ENCODE measurements at regions not wholly inside any gene's neighbourhood (a gene's known extent, or its start where the extent isn't known, plus 50 kb on each side); places are given as distances from the start of the nearest gene placed in this dataset.

DNA sequence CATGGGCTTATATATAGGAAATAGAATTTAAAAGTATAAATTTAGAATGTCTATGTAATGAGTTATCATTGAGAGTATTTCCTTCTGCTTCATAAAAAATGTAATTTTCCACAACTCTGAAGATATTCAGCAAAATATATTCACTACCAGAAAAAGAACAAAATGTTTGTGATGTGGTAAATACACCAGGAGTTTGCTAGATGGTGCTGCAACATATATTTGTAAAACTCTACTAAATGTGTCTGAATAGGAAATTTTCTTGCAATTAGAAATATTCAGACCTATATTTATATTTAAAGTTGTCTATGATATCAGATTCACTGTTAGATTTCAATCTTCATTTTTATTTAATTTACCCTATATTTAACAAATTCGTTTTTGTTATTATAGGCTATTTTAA is 201.1 kb downstream of the PPP1R3A start:
- no peak for DNase-seq
- Mint-ChIP-seq H3K4me1 (ENCODE audit: low read depth in 2 of 2) (no peaks in the 10 kb centered on the region), H3K9me3 (no peaks in the 10 kb centered on the region), H3K27ac (no peak overlapping the region), H3K4me3 (no peak overlapping the region), H3K36me3 (ENCODE audit: insufficient read depth) (no peaks in the 10 kb centered on the region), H3K27me3 (no peaks in the 10 kb centered on the region)
- no peak for ATAC-seq (replicated peaks)

DNA sequence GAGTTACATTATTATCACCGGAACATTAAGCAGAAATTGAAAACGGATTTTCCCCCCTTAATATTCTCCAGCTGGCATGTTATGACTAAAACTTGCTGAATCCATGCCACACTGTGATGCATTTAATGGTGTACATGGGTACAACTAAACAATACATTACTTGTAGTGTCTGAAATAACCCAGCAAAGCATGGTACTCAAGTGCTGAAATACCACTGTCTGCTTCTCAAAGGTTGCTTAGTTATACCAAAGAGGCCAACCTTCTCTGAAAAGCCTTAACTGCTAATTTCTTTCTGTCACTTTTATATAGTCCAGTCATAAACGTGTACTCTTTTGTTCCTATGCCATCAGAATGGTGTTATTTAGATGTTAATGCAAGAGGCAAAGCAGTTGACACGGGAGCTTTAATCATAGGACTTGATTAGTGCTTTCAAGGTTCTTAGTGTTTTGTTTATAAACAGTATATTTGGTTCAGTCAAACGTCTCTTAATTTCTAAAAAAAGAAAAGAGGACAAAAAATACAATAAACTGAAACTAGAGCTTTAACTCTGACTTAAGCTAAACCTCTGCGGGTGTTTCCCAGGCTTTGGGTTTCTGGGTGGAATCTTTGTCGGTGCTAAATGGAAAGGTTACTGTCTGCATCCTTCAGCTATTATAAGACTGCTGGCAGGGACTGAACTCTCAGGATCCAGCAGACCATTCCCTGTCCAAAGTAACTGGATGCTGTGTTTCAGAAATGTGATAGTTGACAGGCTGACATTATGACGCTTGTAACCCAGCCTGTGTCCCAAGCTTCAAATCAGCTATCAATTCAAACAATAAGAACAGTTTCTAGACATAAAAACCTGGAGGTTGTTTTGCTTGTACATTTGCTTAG is 202.6 kb downstream of the PPP1R3A start:
- no peaks in the 10 kb centered on the region for H3K36me3 Mint-ChIP-seq (ENCODE audit: insufficient read depth)
- no peaks in the 10 kb centered on the region for H3K9me3 Mint-ChIP-seq
- H3K4me3 Mint-ChIP-seq = no peak overlapping the region

DNA sequence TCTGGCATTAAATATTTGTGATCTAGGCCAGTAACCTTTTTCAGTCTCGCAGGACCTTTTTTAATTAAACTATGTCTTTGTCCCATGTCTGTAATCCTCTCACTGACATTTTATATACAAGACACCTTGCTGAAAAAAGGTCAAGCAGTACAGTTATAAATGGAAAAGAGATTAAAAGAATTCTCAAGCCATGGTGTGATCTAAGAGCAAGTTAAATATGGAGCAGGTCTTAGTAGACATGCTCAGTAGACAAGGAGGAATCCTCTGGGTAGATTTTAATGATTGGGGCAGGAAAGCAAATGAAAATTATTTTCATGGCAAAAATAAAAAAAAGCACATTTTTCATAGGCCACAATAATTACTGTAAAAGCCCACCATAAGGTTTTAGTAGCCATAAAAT is 203.5 kb downstream of the PPP1R3A start:
- Mint-ChIP-seq H3K36me3 (ENCODE audit: insufficient read depth) (no peaks in the 10 kb centered on the region), H3K4me1 (ENCODE audit: low read depth in 2 of 2) (no peaks in the 10 kb centered on the region), H3K9me3 (no peaks in the 10 kb centered on the region), H3K27ac (no peak overlapping the region), H3K4me3 (no peak overlapping the region), H3K27me3 (no peaks in the 10 kb centered on the region)
- ATAC-seq (replicated peaks) (no peak), DNase-seq (no peak)

More for the DNA sequence above, 202.6 kb downstream of the PPP1R3A start:
- no peak for DNase-seq
- no peak for ATAC-seq (replicated peaks)
- H3K27me3 Mint-ChIP-seq = no peaks in the 10 kb centered on the region
- no peaks in the 10 kb centered on the region for H3K4me1 Mint-ChIP-seq (ENCODE audit: low read depth in 2 of 2)
- H3K27ac Mint-ChIP-seq = no peak overlapping the region

DNA sequence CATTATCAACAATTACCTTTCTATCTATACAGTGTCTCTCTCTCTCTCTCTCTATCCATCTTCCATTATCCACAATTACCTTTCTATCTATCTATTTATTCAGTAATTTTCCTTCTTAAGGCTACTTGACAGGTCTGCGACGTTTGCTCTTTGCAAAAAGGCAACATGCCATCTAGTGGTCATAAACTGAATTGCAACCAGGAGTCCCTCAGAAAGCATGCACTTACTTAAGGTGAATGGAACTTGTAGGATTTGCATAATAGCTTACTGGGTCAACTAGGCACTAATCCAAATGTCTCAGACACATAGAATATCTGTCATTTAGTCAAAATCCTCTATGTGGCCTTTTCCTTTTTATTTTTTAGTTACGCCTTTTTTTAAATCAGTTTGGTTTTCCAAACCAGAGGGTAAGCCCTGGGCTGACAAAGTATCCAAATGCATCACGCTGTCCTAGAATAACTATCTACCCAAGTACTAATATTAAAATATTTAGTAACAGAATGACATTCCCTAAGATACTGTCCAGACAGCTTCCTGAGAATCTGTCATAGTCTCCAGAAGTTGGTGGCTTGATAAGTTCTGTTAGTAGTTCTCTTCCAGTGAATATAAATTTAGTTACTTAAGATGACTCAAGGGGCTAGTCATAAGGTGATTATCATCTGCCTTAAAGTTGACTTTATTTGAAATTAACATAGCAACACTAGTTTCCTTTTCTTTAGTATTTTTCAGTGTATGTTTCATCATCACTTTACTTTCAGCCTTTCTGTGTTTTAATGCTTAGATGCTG is 208.3 kb downstream of the PPP1R3A start:
- no peaks in the 10 kb centered on the region for H3K27me3 Mint-ChIP-seq
- no peak overlapping the region for H3K27ac Mint-ChIP-seq
- DNase-seq (peak; percentile 25 to 28 (median 25)), ATAC-seq (replicated peaks) (peak; percentile 56)
- H3K36me3 Mint-ChIP-seq (ENCODE audit: insufficient read depth) = no peaks in the 10 kb centered on the region
- H3K9me3 Mint-ChIP-seq = no peaks in the 10 kb centered on the region
- no peaks in the 10 kb centered on the region for H3K4me1 Mint-ChIP-seq (ENCODE audit: low read depth in 2 of 2)
- no peak overlapping the region for H3K4me3 Mint-ChIP-seq

DNA sequence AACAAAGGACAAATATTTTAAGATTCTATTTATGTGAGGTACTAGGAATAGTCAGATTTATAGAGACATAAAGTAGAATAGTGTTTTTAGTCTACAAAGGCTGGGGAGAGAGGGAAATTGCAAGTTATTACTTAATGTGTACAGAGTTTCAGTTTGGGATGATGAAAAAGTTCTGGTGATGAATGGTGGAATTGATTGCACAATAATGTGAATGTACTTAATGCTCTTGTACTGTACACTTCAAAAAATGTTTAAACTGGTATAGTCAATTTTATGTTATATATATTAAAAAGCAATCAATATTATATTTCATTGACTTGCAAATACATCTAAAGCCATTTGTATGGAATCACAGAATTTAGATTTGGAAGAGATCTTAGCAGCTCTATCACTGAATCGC is 213.4 kb downstream of the PPP1R3A start:
- Mint-ChIP-seq H3K27ac (no peak overlapping the region), H3K9me3 (no peaks in the 10 kb centered on the region), H3K4me1 (ENCODE audit: low read depth in 2 of 2) (no peaks in the 10 kb centered on the region), H3K4me3 (no peak overlapping the region), H3K27me3 (no peaks in the 10 kb centered on the region), H3K36me3 (ENCODE audit: insufficient read depth) (no peaks in the 10 kb centered on the region)
- ATAC-seq (replicated peaks) = no peak
- no peak for DNase-seq

DNA sequence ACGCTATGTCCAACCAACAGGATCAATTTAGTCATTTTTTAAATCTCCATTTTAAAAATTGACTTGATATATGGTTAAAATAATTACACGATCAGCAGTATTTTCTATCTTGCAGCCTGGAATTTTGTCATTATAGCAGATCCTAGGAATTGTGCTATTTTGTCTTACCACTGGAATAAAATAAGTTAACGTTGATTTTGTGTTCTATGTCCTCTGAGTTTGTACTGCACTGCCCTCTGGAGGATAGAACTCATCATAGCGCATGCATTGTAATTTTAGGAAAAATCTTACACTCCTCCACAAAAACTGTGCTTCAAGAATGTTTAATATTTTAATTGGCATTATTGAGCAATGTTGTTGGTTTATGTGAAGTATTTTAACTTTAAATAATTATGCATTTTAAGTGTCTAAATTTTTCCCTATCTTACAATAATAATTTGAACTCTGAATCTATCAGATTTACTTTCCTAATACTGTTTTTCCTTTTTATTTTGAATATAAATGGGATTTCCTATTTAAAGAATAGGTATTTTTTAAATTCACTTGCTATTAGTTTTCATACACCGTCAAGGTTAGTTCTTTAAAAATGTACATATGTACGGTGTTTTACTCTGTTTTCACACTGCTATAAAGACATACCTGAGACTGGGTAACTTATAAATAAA is 220.1 kb downstream of the PPP1R3A start:
- H3K36me3 Mint-ChIP-seq (ENCODE audit: insufficient read depth) = peaks cover 4% of the 10 kb centered on the region
- no peaks in the 10 kb centered on the region for H3K27me3 Mint-ChIP-seq
- H3K9me3 Mint-ChIP-seq = no peaks in the 10 kb centered on the region
- H3K27ac Mint-ChIP-seq = no peak overlapping the region
- no peak for ATAC-seq (replicated peaks)
- H3K4me1 Mint-ChIP-seq (ENCODE audit: low read depth in 2 of 2) = no peaks in the 10 kb centered on the region
- H3K4me3 Mint-ChIP-seq = no peak overlapping the region
- DNase-seq = no peak

DNA sequence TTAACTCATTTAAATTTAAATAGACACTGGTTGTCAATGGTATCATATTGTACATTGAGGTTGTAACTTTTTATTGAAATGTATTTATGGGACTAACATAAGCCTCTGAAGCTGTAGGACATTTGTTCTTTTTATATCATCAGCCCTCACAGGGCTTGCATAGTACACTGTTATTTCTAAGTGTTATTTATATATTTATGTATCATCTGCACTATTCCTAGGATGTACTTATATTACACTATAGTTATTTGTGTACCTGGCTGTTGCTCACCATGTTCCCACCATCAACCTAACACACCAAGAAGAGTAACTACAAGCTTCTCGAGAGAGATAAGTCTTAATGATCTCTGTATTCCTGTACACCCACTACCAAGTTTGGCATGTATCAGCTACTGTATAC is 224.7 kb downstream of the PPP1R3A start:
- ATAC-seq (replicated peaks) (no peak), DNase-seq (no peak)
- Mint-ChIP-seq H3K4me1 (ENCODE audit: low read depth in 2 of 2) (no peaks in the 10 kb centered on the region), H3K27ac (no peak overlapping the region), H3K9me3 (no peaks in the 10 kb centered on the region), H3K27me3 (no peaks in the 10 kb centered on the region), H3K4me3 (no peak overlapping the region), H3K36me3 (ENCODE audit: insufficient read depth) (peaks cover 4% of the 10 kb centered on the region)

DNA sequence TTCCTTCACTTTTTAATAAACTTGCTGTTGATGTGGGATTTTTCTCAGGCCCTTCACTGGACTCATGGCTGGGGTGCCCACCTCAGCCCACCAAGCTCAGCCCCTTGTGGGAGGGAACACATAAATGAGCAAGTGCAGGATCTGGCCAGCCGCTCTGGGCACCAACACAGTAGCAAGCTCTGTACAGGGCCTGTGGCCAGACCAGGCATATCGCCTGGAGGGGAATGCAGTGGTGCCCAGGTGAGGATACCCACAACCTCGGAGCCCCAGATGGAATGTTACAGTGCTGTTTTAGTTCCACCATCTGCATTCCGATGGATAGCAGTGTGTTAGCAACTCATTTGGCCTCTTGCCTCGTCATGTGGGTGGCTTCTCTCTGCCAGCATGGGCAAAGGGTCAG is 234.6 kb downstream of the PPP1R3A start:
- ATAC-seq (replicated peaks) (no peak), DNase-seq (no peak)
- Mint-ChIP-seq H3K4me1 (ENCODE audit: low read depth in 2 of 2) (no peaks in the 10 kb centered on the region), H3K27me3 (no peaks in the 10 kb centered on the region), H3K36me3 (ENCODE audit: insufficient read depth) (no peaks in the 10 kb centered on the region), H3K27ac (no peak overlapping the region), H3K4me3 (no peak overlapping the region), H3K9me3 (no peaks in the 10 kb centered on the region)

DNA sequence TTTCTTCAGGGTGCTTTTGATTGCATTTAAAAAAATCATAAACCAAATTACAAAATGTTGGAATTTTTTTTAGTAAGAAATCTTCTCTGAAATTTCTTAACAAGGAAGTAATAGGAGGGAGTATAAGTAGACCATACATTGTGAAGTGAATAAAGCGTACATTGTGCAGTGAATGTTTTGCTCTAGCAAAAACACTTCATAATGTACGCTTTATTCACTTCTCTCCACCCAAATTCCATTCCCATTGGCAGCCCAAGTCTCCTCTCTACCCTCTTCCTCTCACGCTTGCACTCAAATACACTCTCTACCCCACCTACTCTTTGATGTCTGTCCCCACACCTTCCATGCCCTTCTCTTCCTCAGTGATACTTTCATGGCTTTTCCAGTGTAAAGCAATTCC is 241.0 kb downstream of the PPP1R3A start:
- H3K4me1 Mint-ChIP-seq (ENCODE audit: low read depth in 2 of 2) = no peaks in the 10 kb centered on the region
- no peaks in the 10 kb centered on the region for H3K27me3 Mint-ChIP-seq
- no peak overlapping the region for H3K4me3 Mint-ChIP-seq
- H3K27ac Mint-ChIP-seq = no peak overlapping the region
- H3K36me3 Mint-ChIP-seq (ENCODE audit: insufficient read depth) = no peaks in the 10 kb centered on the region
- no peak for ATAC-seq (replicated peaks)
- DNase-seq = no peak
- peaks cover 0 to 5% of the 10 kb centered on the region in 2 donors for H3K9me3 Mint-ChIP-seq

DNA sequence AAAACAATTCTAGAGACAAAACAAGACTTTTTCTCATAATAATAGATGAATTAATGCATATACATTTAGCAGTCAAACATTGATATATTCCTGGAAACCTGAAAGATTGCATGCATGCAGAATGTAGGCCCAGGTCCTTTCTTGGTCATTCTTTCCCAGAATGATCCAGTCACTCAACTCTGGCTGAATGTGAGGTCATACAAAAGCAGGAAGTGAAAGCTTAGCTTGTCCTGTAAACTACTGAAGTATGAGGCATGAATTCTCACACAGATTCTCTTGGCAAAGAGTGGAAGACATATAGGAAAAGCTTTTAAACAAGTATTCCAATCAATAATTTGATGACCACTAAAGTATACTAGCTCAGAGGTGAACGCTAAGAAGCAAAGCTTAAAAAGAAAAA is 253.9 kb downstream of the PPP1R3A start:
- ATAC-seq (replicated peaks) (no peak), DNase-seq (no peak)
- no peak overlapping the region for H3K4me3 Mint-ChIP-seq
- no peaks in the 10 kb centered on the region for H3K27me3 Mint-ChIP-seq
- peaks cover 3 to 19% of the 10 kb centered on the region in 2 donors for H3K9me3 Mint-ChIP-seq
- H3K4me1 Mint-ChIP-seq (ENCODE audit: low read depth in 2 of 2) = no peaks in the 10 kb centered on the region
- H3K27ac Mint-ChIP-seq = no peak overlapping the region
- no peaks in the 10 kb centered on the region for H3K36me3 Mint-ChIP-seq (ENCODE audit: insufficient read depth)

DNA sequence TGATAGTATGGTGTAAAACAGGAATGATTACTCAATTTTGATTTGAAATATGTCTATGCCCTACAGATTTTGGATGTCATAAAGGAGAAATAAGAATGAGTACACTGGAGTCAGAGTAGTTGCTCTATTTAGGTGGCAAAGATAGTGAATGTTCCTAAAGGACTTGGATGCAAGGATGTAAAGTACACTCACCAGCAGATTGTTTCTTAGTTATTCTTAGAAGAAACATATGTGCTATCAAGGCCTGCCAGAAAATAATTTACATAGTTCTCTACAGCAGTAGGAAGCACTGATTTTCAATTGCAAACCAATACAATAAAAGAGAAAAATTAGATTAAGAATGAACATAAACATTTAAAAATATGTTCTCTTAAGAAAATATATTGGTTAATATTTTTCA is 259.4 kb downstream of the PPP1R3A start:
- H3K27me3 Mint-ChIP-seq = no peaks in the 10 kb centered on the region
- ATAC-seq (replicated peaks) = no peak
- no peaks in the 10 kb centered on the region for H3K36me3 Mint-ChIP-seq (ENCODE audit: insufficient read depth)
- H3K4me1 Mint-ChIP-seq (ENCODE audit: low read depth in 2 of 2) = no peaks in the 10 kb centered on the region
- no peak overlapping the region for H3K27ac Mint-ChIP-seq
- peaks cover 4 to 10% of the 10 kb centered on the region in 2 donors for H3K9me3 Mint-ChIP-seq
- no peak overlapping the region for H3K4me3 Mint-ChIP-seq
- no peak for DNase-seq

DNA sequence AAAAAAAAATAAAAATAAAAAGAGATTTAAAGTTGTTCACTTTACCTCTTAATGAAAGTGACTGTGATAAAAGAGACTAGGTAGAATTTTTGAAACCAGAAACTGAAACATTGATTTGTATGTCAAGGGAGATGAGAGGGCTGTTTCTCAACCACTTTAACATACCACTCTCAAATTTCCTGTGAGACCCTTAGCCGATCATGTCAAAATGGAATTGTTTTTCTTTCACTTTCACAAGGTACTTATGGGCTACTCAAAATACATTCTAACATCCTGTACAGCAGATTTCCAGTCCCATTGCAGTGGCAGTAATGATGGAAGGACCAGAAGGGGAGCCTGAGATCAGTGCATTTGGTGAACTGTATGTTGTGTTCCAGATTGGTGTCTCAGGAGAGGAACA is 261.2 kb downstream of the PPP1R3A start:
- H3K4me1 Mint-ChIP-seq (ENCODE audit: low read depth in 2 of 2) = no peaks in the 10 kb centered on the region
- H3K36me3 Mint-ChIP-seq (ENCODE audit: insufficient read depth) = no peaks in the 10 kb centered on the region
- DNase-seq (no peak), ATAC-seq (replicated peaks) (no peak)
- H3K27ac Mint-ChIP-seq = no peak overlapping the region
- H3K4me3 Mint-ChIP-seq = no peak overlapping the region
- peaks cover 4 to 16% of the 10 kb centered on the region in 2 donors for H3K9me3 Mint-ChIP-seq
- no peaks in the 10 kb centered on the region for H3K27me3 Mint-ChIP-seq

DNA sequence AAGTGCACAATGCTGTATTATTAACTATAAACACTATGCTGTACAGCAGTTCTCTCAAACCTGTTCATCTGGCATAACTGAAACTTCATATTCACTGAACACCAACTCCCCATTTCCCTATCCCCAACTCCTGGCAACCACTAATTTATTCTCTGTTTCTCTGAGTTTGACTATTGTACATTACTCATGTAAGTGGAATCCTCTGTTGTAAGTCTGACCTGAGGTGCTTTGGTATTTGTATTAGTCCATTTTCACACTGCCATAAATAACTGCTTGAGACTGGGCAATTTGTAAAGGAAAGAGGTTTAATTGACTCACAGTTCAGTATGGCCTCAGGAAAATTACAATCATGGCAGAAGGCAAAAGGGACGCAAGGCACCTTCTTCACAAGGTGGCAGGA is 266.3 kb downstream of the PPP1R3A start:
- Mint-ChIP-seq H3K4me3 (no peak overlapping the region), H3K36me3 (ENCODE audit: insufficient read depth) (no peaks in the 10 kb centered on the region), H3K9me3 (peaks cover 0 to 16% of the 10 kb centered on the region in 2 donors), H3K4me1 (ENCODE audit: low read depth in 2 of 2) (no peaks in the 10 kb centered on the region), H3K27me3 (no peaks in the 10 kb centered on the region), H3K27ac (no peak overlapping the region)
- DNase-seq (no peak), ATAC-seq (replicated peaks) (no peak)
